H1 (cell line): ENCODE measurements at regions not wholly inside any gene's neighbourhood (a gene's known extent, or its start where the extent isn't known, plus 50 kb on each side); places are given as distances from the start of the nearest gene placed in this dataset.

Source experiments
- CTCF ChIA-PET: fragments of 300-600 bp; sonication (Branson Sonifier 250); formaldehyde crosslinking; loops from one replicate; lab custom pipeline; 2021; ENCODE audit not compliant: partially characterized antibody; lab: Charles Lee
- POLR2A ChIA-PET: fragments of 300-600 bp; sonication (Branson Sonifier 250); formaldehyde crosslinking; loops from one replicate; lab custom pipeline; 2021; ENCODE audit warnings: inconsistent platforms; ENCODE audit not compliant: partially characterized antibody; lab: Charles Lee
- DNase-seq, 2 experiments: peaks; one replicate each; pipeline versions ENCODE4 v3.0.0 to v3.0.0-alpha.2; 2010 to 2022; ENCODE audit warnings: low spot score in 2 of 2, low read depth in 1 of 2, mixed read lengths in 1 of 2
- FAIRE-seq: peaks from 2 replicates; lab custom pipeline; 2011; peaks lifted over from hg19 to GRCh38; lab: Jason Lieb, UNC
- H2AFZ ChIP-seq: 2 replicates; pipeline ENCODE4 v1.8.1; 2012; ENCODE audit warnings: low read length, inconsistent platforms
- H2AK5ac ChIP-seq: 2 replicates; pipeline ENCODE4 v1.6.1; 2013; ENCODE audit warnings: low read depth, low read length
- H2BK120ac ChIP-seq: replicated peaks from 2 replicates; pipeline ENCODE3; 2013; ENCODE audit warnings: low read depth, low read length, inconsistent platforms
- H2BK12ac ChIP-seq: 2 replicates; pipeline ENCODE4 v1.6.1; 2013; ENCODE audit warnings: low read depth, low read length
- H2BK15ac ChIP-seq: 2 replicates; pipeline ENCODE4 v1.6.1; 2013; ENCODE audit warnings: low read length
- H2BK20ac ChIP-seq: 2 replicates; pipeline ENCODE4 v1.6.1; 2013; ENCODE audit warnings: low read length
- H2BK5ac ChIP-seq: 2 replicates; pipeline ENCODE4 v1.6.1; 2013; ENCODE audit warnings: low read depth, low read length
- H3K14ac ChIP-seq: 2 replicates; pipeline ENCODE4 v1.6.1; 2013; ENCODE audit warnings: inconsistent platforms; ENCODE audit not compliant: insufficient read length
- H3K18ac ChIP-seq: 2 replicates; pipeline ENCODE4 v1.6.1; 2013; ENCODE audit warnings: low read length; ENCODE audit errors: extremely low read depth
- H3K23ac ChIP-seq: 2 replicates; pipeline ENCODE4 v1.6.1; 2013; ENCODE audit warnings: inconsistent platforms; ENCODE audit not compliant: insufficient read length
- H3K23me2 ChIP-seq: 2 replicates; pipeline ENCODE4 v1.6.1; 2013; ENCODE audit warnings: low read depth, low read length
- H3K27ac ChIP-seq: 2 replicates; pipeline ENCODE4 v1.6.1; 2011; ENCODE audit warnings: low read depth, low read length, inconsistent platforms
- H3K27me3 ChIP-seq, 4 experiments: replicated peaks in 1 of 4; 1 replicate in 1 of 4; 2 replicates in 3 of 4; pipeline versions ENCODE4 v1.6.1 to v1.8.1; 2011 to 2013; ENCODE audit warnings: low read length in 3 of 4, mild to moderate bottlenecking in 3 of 4, inconsistent platforms in 2 of 4, mixed read lengths in 2 of 4, moderate library complexity in 1 of 4; ENCODE audit not compliant: control insufficient read depth in 3 of 4, insufficient read depth in 3 of 4; ENCODE audit errors: extremely low read depth in 1 of 4
- H3K36me3 ChIP-seq, 4 experiments: 2 replicates each; pipeline versions ENCODE4 v1.6.1 to v1.8.1; 2011 to 2013; ENCODE audit warnings: mild to moderate bottlenecking in 4 of 4, low read length in 3 of 4, moderate library complexity in 2 of 4, control low read depth in 1 of 4, inconsistent platforms in 1 of 4; ENCODE audit not compliant: insufficient read depth in 4 of 4, control insufficient read depth in 2 of 4
- H3K4ac ChIP-seq: replicated peaks from 2 replicates; pipeline ENCODE3; 2013; ENCODE audit warnings: low read length, low read depth, mixed read lengths, inconsistent platforms; ENCODE audit not compliant: insufficient read length
- H3K4me1 ChIP-seq, 4 experiments: replicated peaks in 1 of 4; 1 replicate in 1 of 4; 2 replicates in 3 of 4; pipeline versions ENCODE4 v1.6.1 to v1.8.1; 2011 to 2013; ENCODE audit warnings: low read length in 3 of 4, inconsistent platforms in 2 of 4, mixed read lengths in 1 of 4; ENCODE audit not compliant: insufficient read depth in 4 of 4, control insufficient read depth in 3 of 4
- H3K4me2 ChIP-seq, 2 experiments: 2 replicates each; pipeline versions ENCODE4 v1.6.1 to v1.8.1; 2011 to 2013; ENCODE audit warnings: low read depth in 2 of 2, low read length in 2 of 2, control low read depth in 1 of 2, inconsistent platforms in 1 of 2, mild to moderate bottlenecking in 1 of 2; ENCODE audit not compliant: insufficient read depth in 1 of 2
- H3K4me3 ChIP-seq, 4 experiments: fragments of 200-600, 300-600 bp in 1 of 4; sonication (generic), shearing (Covaris generic), sonication (Bioruptor Twin) in 1 of 4; 2 replicates each; pipeline versions ENCODE4 v1.5.1 to v1.8.1; 2011 to 2016; ENCODE audit warnings: low read length in 4 of 4, low read depth in 3 of 4, control low read depth in 2 of 4, inconsistent platforms in 2 of 4, mild to moderate bottlenecking in 2 of 4, mixed read lengths in 1 of 4, moderate library complexity in 1 of 4; ENCODE audit not compliant: insufficient read depth in 2 of 4; ENCODE audit errors: extremely low read depth in 1 of 4
- H3K56ac ChIP-seq: replicated peaks from 2 replicates; pipeline ENCODE3; 2013; ENCODE audit warnings: low read depth, mild to moderate bottlenecking, mixed read lengths, low read length, inconsistent platforms; ENCODE audit not compliant: insufficient read length
- H3K79me1 ChIP-seq: 2 replicates; pipeline ENCODE4 v1.6.1; 2013; ENCODE audit warnings: low read depth, low read length, control low read depth
- H3K79me2 ChIP-seq, 2 experiments: 2 replicates each; pipeline versions ENCODE4 v1.6.1 to v1.8.1; 2012 to 2013; ENCODE audit warnings: low read length in 2 of 2, mild to moderate bottlenecking in 2 of 2, inconsistent platforms in 1 of 2; ENCODE audit not compliant: insufficient read depth in 2 of 2, control insufficient read depth in 1 of 2
- H3K9ac ChIP-seq, 4 experiments: replicated peaks in 1 of 4; 1 replicate in 1 of 4; 2 replicates in 3 of 4; pipeline versions ENCODE4 v1.6.1 to v1.8.1; 2011 to 2013; ENCODE audit warnings: low read depth in 3 of 4, low read length in 3 of 4, control low read depth in 2 of 4, mild to moderate bottlenecking in 2 of 4, moderate library complexity in 2 of 4, inconsistent platforms in 1 of 4; ENCODE audit errors: extremely low read depth in 1 of 4
- H3K9me3 ChIP-seq, 2 experiments: 2 replicates each; pipeline versions ENCODE4 v1.6.1 to v1.8.1; 2012 to 2013; ENCODE audit warnings: mild to moderate bottlenecking in 2 of 2, moderate library complexity in 2 of 2, control low read depth in 1 of 2, inconsistent platforms in 1 of 2, low read depth in 1 of 2, low read length in 1 of 2, mixed read lengths in 1 of 2; ENCODE audit not compliant: insufficient read depth in 2 of 2
- H4K20me1 ChIP-seq, 2 experiments: replicated peaks in 1 of 2; 2 replicates each; pipeline versions ENCODE3 to v1.8.1; 2011 to 2013; ENCODE audit warnings: inconsistent platforms in 2 of 2, low read length in 2 of 2, mild to moderate bottlenecking in 1 of 2; ENCODE audit not compliant: insufficient read depth in 2 of 2, control insufficient read depth in 1 of 2
- H4K5ac ChIP-seq: 2 replicates; pipeline ENCODE4 v1.6.1; 2013; ENCODE audit warnings: low read length, low read depth, mixed read lengths, inconsistent platforms; ENCODE audit not compliant: insufficient read length
- H4K8ac ChIP-seq: 2 replicates; pipeline ENCODE4 v1.8.0; 2013; ENCODE audit warnings: mild to moderate bottlenecking, moderate library complexity, low read length, inconsistent platforms; ENCODE audit not compliant: insufficient read depth; ENCODE audit errors: extremely low read depth
- H4K91ac ChIP-seq: replicated peaks from 2 replicates; pipeline ENCODE3; 2013; ENCODE audit warnings: low read length, mixed read lengths, inconsistent platforms; ENCODE audit not compliant: insufficient read length
- BRCA1 ChIP-seq: IDR thresholded peaks from 2 replicates; pipeline ENCODE4 v1.6.1; 2012; ENCODE audit warnings: low read depth, low read length, improper control_type of control experiment
- CBX8 ChIP-seq: fragments of 300-800, 300-1000 bp; sonication (generic); IDR thresholded peaks from 2 replicates; pipeline ENCODE4 v1.7.1; 2016; ENCODE audit warnings: low read depth, low read length, borderline replicate concordance
- CHD1 ChIP-seq: IDR thresholded peaks from 2 replicates; pipeline ENCODE4 v1.6.1; 2012; ENCODE audit warnings: low read depth, low read length, improper control_type of control experiment
- CREB1 ChIP-seq: IDR thresholded peaks from 2 replicates; pipeline ENCODE4 v1.6.1; 2012; ENCODE audit warnings: inconsistent platforms
- EP300 ChIP-seq, 2 experiments: IDR thresholded peaks; 1 replicate in 1 of 2; 2 replicates in 1 of 2; pipeline ENCODE4 v1.6.1; 2011 to 2012; ENCODE audit warnings: low read depth in 2 of 2, low read length in 2 of 2, mild to moderate bottlenecking in 2 of 2, borderline replicate concordance in 1 of 2, inconsistent platforms in 1 of 2, moderate library complexity in 1 of 2
- KDM1A ChIP-seq: fragments of 200-600, 300-600 bp; sonication (generic); IDR thresholded peaks from 2 replicates; pipeline ENCODE4 v1.7.1; 2016; ENCODE audit warnings: mild to moderate bottlenecking, low read length, borderline replicate concordance
- POLR2AphosphoS5 ChIP-seq: IDR thresholded peaks from 2 replicates; pipeline ENCODE4 v1.6.1; 2011; ENCODE audit warnings: low read depth, low read length
- POU5F1 ChIP-seq: IDR thresholded peaks from 2 replicates; pipeline ENCODE4 v1.6.1; 2011; ENCODE audit warnings: low read depth, mild to moderate bottlenecking, low read length, moderate library complexity
- RXRA ChIP-seq: IDR thresholded peaks from 2 replicates; pipeline ENCODE4 v1.6.1; 2011; ENCODE audit warnings: low read depth, mild to moderate bottlenecking, low read length, moderate library complexity; ENCODE audit not compliant: insufficient read depth
- SP1 ChIP-seq: IDR thresholded peaks from 2 replicates; pipeline ENCODE4 v1.6.1; 2011; ENCODE audit warnings: low read depth, low read length
- SP4 ChIP-seq: IDR thresholded peaks from 2 replicates; pipeline ENCODE4 v1.6.1; 2012; ENCODE audit warnings: low read length, inconsistent platforms
- TAF7 ChIP-seq: optimal IDR thresholded peaks from 2 replicates; pipeline ENCODE3; 2011; ENCODE audit warnings: low read depth, mild to moderate bottlenecking, inconsistent platforms, low read length, moderate library complexity, borderline replicate concordance
- TBP ChIP-seq: IDR thresholded peaks from 2 replicates; pipeline ENCODE4 v1.6.1; 2011; ENCODE audit warnings: low read depth, low read length, improper control_type of control experiment
- TCF12 ChIP-seq: IDR thresholded peaks from 2 replicates; pipeline ENCODE4 v1.6.1; 2011; ENCODE audit warnings: low read depth, mild to moderate bottlenecking, low read length
- WGBS, 2 experiments: shearing (Covaris generic) in 1 of 2; methylation state at CpG; one replicate each; pipeline versions ENCODE4 v1.1.6 to v1.1.7; 2013 to 2015; ENCODE audit warnings: low lambda C conversion rate in 2 of 2, mixed read lengths in 2 of 2, inconsistent platforms in 1 of 2, low coverage in 1 of 2, missing lambda C conversion rate in 1 of 2; ENCODE audit not compliant: insufficient replicate concordance in 2 of 2, insufficient coverage in 1 of 2, insufficient read length in 1 of 2; ENCODE audit errors: extremely low coverage in 1 of 2, missing lambda C conversion rate in 1 of 2; 5-methylcytosine and 5-hydroxymethylcytosine counted together

GRCh38 chr6:106882601-106883518 is 91.7 kb downstream of the CD24 start:
- H4K8ac ChIP-seq = no peak overlapping the region
- H3K27ac ChIP-seq = no peak overlapping the region
- peaks cover 2 to 16% (median 9%) of the 10 kb centered on the region in 4 experiments; a peak in 4 of 7 replicates for H3K4me1 ChIP-seq
- no peak overlapping the region for H2BK15ac ChIP-seq
- H4K20me1 ChIP-seq = no peaks in the 10 kb centered on the region
- no peak overlapping the region for H3K4ac ChIP-seq
- no peak overlapping the region for H2BK5ac ChIP-seq
- no peak overlapping the region for H2BK120ac ChIP-seq
- CTCF ChIA-PET = interaction anchor here (0.6 to 1.0 kb wide), 5 partner anchors 13 to 243 kb away, joined by 3 to 4 read pairs (median 3); no protein-coding TSS in a partner anchor
- WGBS, 2 experiments = 94% methylated on average over 8 of the region's 8 CpGs; no CpG with 5 or more reads in 1 of the 2 experiments
- no peak overlapping the region for H3K18ac ChIP-seq
- no peak overlapping the region for H4K91ac ChIP-seq
- POLR2A ChIA-PET = no interaction called here
- no peaks in the 10 kb centered on the region for H3K23me2 ChIP-seq
- no peak overlapping the region for H3K23ac ChIP-seq
- FAIRE-seq (no peak), DNase-seq (no peak)
- no peak overlapping the region for H3K4me2 ChIP-seq
- no peaks in the 10 kb centered on the region for H3K79me1 ChIP-seq
- no peak overlapping the region for H3K9ac ChIP-seq
- H3K27me3 ChIP-seq = no peaks in the 10 kb centered on the region; a peak in 1 of 7 replicates
- peaks cover 1 to 3% of the 10 kb centered on the region in 2 experiments; a peak in 3 of 4 replicates for H3K9me3 ChIP-seq
- H2BK12ac ChIP-seq = no peak overlapping the region
- H3K4me3 ChIP-seq = no peak overlapping the region
- H4K5ac ChIP-seq = no peak overlapping the region
- H2AFZ ChIP-seq = no peak overlapping the region
- H3K79me2 ChIP-seq = no peaks in the 10 kb centered on the region
- H3K36me3 ChIP-seq = peaks cover 0 to 1% (median 0%) of the 10 kb centered on the region in 4 experiments; a peak in 1 of 8 replicates
- H3K56ac ChIP-seq = no peak overlapping the region
- H2BK20ac ChIP-seq = no peak overlapping the region
- H3K14ac ChIP-seq = no peak overlapping the region
- H2AK5ac ChIP-seq = no peak overlapping the region
- no peak for TF ChIP-seq KDM1A
- TF ChIP-seq POU5F1 = no peak
- TF ChIP-seq TAF7 = no peak
- TF ChIP-seq CREB1 = no peak
- no peak for TF ChIP-seq TBP
- TF ChIP-seq SP1 = no peak
- no peak for TF ChIP-seq EP300 (IDR thresholded peaks at IDR 0.05; ENCODE audit: borderline replicate concordance in 1 of 2, low read depth in 2 of 2, low read length in 2 of 2)
- TF ChIP-seq CBX8 = no peak
- TF ChIP-seq BRCA1 = no peak
- TF ChIP-seq TCF12 = no peak
- TF ChIP-seq POLR2AphosphoS5 = no peak
- no peak for TF ChIP-seq SP4
- TF ChIP-seq RXRA = no peak
- TF ChIP-seq CHD1 = no peak
